ENCODE measurements at regions not wholly inside any gene's neighbourhood (a gene's known extent, or its start where the extent isn't known, plus 50 kb on each side); places are given as distances from the start of the nearest gene placed in this dataset.

- TF ChIP-seq CTCF (conservative IDR thresholded peaks at IDR 0.05; ENCODE audit: low read length) (no peak), EZH2phosphoT487 (IDR thresholded peaks at IDR 0.05; ENCODE audit: borderline replicate concordance) (no peak)
These were observed 123.3 kb upstream of the IGF1R start for GRCh38 chr15:98524838-98525660.

All from Loucy (cell line).